ENCODE measurements at regions not wholly inside any gene's neighbourhood (a gene's known extent, or its start where the extent isn't known, plus 50 kb on each side); places are given as distances from the start of the nearest gene placed in this dataset.

GRCh38 chr10:125560947-125561346, 122.0 kb downstream of the TEX36 start:
- H3K4me3 Mint-ChIP-seq (ENCODE audit: unreplicated experiment): no peak overlapping the region
- no peak for DNase-seq (ENCODE audit: low spot score)
- H3K4me1 Mint-ChIP-seq (ENCODE audit: low read depth): no peaks in the 10 kb centered on the region
- peaks cover 37% of the 10 kb centered on the region for H3K27me3 Mint-ChIP-seq (ENCODE audit: low read depth)
- no peak overlapping the region for H3K27ac Mint-ChIP-seq (ENCODE audit: unreplicated experiment)
- peaks cover 2% of the 10 kb centered on the region for H3K36me3 Mint-ChIP-seq (ENCODE audit: low read depth)
- TF ChIP-seq CTCF (IDR thresholded peaks at IDR 0.05): no peak
- H3K9me3 Mint-ChIP-seq (ENCODE audit: low read depth): peaks cover 8% of the 10 kb centered on the region

- no peak overlapping the region for H3K27ac Mint-ChIP-seq (ENCODE audit: unreplicated experiment)
- peaks cover 8% of the 10 kb centered on the region for H3K9me3 Mint-ChIP-seq (ENCODE audit: low read depth)
- H3K4me1 Mint-ChIP-seq (ENCODE audit: low read depth): no peaks in the 10 kb centered on the region
- H3K27me3 Mint-ChIP-seq (ENCODE audit: low read depth): peaks cover 48% of the 10 kb centered on the region
- no peak for TF ChIP-seq CTCF (IDR thresholded peaks at IDR 0.05)
- H3K36me3 Mint-ChIP-seq (ENCODE audit: low read depth): no peaks in the 10 kb centered on the region
- DNase-seq (ENCODE audit: low spot score): no peak
- no peak overlapping the region for H3K4me3 Mint-ChIP-seq (ENCODE audit: unreplicated experiment)
Measured at GRCh38 chr10:125559210-125559609, 123.8 kb downstream of the TEX36 start.

DNA sequence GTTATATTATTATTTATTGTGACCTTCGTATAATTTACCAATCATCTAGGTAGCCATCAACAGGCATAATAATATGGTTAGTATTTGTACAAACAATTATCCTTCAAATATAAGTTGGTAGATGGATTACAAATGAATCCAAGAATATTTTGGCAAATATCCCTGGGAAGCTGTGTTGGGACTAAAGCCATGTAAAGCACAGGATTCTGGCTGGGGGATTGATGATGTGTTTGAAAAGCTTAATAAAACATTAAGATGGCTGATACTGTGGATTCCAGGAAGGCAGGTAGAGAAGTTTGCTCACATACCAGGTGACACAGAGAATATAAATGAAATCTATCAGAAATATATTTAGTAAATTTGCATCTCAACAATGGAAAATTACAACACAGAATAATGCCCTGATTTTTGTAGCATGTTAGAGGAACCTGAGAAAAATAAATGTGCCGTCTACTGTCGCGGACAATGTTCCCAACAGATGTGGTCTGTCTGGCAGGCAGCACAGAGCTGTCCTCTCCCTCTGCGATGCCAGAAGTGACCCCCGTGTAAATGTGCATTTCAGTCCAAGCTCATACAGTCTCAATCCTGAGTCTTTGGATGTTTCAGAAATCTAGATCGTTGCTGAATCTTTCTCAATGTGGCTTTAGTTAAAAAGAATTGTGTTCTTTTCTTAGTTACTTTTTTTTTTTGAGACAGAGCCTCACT, 125.0 kb downstream of the TEX36 start:
- Mint-ChIP-seq H3K36me3 (ENCODE audit: low read depth) (peaks cover 2% of the 10 kb centered on the region), H3K4me1 (ENCODE audit: low read depth) (no peaks in the 10 kb centered on the region), H3K27ac (ENCODE audit: unreplicated experiment) (no peak overlapping the region), H3K27me3 (ENCODE audit: low read depth) (peaks cover 48% of the 10 kb centered on the region), H3K9me3 (ENCODE audit: low read depth) (peaks cover 13% of the 10 kb centered on the region), H3K4me3 (ENCODE audit: unreplicated experiment) (no peak overlapping the region)
- TF ChIP-seq CTCF (IDR thresholded peaks at IDR 0.05): no peak
- no peak for DNase-seq (ENCODE audit: low spot score)

GRCh38 chr10:125557311-125557710, 125.7 kb downstream of the TEX36 start:
- DNase-seq (ENCODE audit: low spot score): no peak
- Mint-ChIP-seq H3K4me3 (ENCODE audit: unreplicated experiment) (no peak overlapping the region), H3K27me3 (ENCODE audit: low read depth) (peaks cover 50% of the 10 kb centered on the region), H3K9me3 (ENCODE audit: low read depth) (peaks cover 17% of the 10 kb centered on the region), H3K27ac (ENCODE audit: unreplicated experiment) (no peak overlapping the region), H3K36me3 (ENCODE audit: low read depth) (peaks cover 3% of the 10 kb centered on the region), H3K4me1 (ENCODE audit: low read depth) (no peaks in the 10 kb centered on the region)
- TF ChIP-seq CTCF (IDR thresholded peaks at IDR 0.05): no peak

DNA sequence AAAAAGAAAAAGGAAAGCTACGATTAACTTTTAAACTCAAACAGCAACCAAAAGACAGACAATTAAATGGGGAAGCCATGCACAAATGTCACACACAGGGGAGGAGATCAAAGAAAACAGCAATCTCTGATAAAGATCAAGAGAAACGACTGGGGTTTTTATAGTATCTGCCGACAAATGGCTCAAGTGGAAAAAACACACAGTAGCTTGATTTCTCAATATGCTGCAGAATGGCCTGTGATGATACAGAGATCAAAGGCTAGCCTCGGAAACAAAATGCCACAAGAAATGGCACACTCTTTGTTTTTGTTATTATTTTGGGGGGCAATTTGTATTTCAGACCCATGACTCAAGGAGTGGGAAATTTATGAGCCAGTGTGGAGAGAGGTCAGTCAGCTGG, 126.1 kb downstream of the TEX36 start:
- TF ChIP-seq CTCF (IDR thresholded peaks at IDR 0.05): no peak
- Mint-ChIP-seq H3K27ac (ENCODE audit: unreplicated experiment) (no peak overlapping the region), H3K27me3 (ENCODE audit: low read depth) (peaks cover 48% of the 10 kb centered on the region), H3K9me3 (ENCODE audit: low read depth) (peaks cover 17% of the 10 kb centered on the region), H3K36me3 (ENCODE audit: low read depth) (peaks cover 3% of the 10 kb centered on the region), H3K4me3 (ENCODE audit: unreplicated experiment) (no peak overlapping the region), H3K4me1 (ENCODE audit: low read depth) (no peaks in the 10 kb centered on the region)
- DNase-seq (ENCODE audit: low spot score): no peak
